HG02973 (cell line): ENCODE measurements at regions not wholly inside any gene's neighbourhood (a gene's known extent, or its start where the extent isn't known, plus 50 kb on each side); places are given as distances from the start of the nearest gene placed in this dataset.

Experiments
- ATAC-seq: cut with Tn5 transposase; IDR thresholded peaks from one replicate; pipeline ENCODE4 v1.9.1; 2021; ENCODE audit warnings: moderate library complexity; ENCODE audit not compliant: unreplicated experiment

DNA sequence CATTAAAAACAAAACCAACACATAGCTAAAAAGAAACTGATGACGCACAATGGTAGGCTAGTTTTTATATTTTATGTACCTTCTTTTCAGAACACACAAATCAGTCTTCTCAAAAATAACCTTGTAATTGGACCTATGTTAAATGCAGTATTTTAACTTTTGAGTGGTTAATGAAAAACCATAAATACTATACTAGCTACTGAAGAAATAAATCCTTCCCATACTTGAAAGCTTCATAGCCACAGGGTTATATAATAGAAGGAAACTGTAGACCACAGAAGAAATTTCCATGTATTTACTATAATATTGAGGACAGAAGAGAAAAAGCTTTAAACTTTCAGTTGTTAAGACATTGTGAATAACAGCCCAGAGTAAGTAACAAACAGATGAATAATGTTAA, 1094.3 kb upstream of the SLC10A2 start:
- ATAC-seq = no peak

DNA sequence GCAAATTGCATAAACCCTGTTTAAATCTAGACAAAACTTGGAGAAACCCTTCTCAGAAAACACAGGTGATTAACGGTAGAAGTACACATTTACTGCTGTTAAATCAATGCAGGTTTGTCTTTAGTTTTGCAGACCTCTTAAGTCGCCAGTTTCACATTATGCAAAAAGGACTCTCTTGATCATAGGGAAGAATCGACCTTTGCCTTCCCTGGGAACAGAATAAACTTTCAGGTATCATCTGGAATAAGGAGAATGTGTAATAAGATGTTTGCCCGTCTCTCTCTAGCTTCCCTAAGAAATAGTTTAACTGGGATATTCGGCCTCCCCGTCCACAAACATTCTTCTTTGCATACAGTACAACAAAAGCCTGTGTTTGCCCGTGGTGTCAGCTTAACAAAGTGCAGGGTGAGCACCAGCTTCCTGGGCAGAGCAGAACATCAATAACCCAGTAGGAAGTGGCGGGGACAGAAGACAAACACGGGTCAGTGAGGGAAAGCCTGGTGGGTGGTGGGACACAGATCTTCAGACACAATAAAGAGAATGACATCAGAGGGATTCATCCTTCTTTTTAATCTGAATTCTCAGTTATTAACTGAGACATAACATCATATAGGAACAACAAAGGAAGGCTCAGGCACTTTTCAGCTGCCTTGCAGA, 1077.7 kb upstream of the SLC10A2 start:
- no peak for ATAC-seq

DNA sequence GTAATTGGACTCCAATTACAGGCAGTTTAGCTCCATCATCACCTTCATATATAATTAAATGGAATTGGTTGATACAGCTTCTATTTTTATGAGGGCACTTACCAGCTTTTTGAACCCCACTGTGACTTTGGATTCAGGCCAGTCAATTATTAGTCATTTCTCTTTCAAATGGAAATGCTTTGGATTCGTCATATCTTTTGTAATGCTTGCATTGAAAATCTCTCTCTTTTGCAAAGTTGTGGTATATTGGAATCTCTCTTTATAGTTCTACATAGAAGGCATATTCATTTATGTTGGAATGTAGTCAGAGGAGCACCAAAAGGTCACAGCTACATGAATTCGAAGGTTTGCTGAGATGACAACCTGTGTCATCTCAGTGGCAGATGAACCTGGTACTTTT, 1074.3 kb upstream of the SLC10A2 start:
- ATAC-seq = no peak

DNA sequence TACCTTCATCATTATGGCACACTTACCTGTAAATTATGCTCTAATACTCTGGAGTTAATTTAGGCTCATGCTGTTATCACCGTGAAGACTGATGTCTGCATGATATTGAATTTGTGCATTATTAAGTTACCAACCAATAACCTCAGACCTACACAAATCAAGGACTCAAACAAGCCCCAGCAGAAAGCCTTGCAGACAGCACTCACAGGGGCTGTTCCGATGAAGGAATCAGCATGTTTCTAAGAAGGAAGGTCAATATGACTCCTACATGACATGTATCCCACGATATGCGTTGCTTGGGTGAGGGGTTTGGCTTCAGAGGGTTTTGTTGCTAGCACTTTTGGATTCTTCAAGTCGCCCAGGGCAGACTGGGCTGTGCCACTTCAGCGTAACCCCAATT, 1071.2 kb upstream of the SLC10A2 start:
- no peak for ATAC-seq

DNA sequence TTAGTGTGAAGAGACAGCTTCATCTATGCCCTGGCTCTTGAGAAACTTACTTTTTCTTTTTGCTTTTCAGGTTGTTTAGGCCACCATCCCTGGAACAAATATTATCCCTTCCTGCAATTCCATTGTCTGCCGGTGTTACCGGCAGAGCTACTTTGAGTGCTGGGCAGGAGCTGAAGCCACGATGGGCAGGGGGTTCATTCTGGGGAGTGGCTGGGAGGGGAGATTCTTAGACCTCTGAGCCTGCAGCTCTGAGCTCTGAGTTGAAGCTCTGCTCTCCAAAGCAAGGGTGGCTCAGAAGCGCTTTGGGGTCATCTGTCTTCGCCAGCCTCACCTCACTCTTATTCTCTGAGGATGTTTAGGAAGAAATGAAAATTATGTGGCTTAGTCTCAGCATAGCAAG, 1066.6 kb upstream of the SLC10A2 start:
- no peak for ATAC-seq

DNA sequence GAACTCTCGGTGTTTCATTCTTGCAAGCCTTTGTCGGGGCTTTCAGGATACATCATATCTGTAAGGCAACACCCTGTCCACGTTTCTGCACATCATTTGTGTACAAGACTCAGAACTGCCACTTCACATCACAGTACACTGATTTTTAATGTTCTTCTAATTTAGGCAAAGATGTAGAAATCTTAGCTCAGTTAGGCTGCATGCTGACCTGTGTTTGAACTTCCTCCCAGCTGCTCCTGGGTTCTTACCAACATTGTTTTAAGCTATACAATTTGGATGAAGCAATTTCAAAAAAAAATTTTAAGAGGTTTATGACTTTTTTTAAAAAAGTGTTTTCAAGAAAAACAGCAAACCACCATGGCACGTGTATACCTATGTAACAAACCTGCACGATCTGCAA, 1047.9 kb upstream of the SLC10A2 start:
- no peak for ATAC-seq

DNA sequence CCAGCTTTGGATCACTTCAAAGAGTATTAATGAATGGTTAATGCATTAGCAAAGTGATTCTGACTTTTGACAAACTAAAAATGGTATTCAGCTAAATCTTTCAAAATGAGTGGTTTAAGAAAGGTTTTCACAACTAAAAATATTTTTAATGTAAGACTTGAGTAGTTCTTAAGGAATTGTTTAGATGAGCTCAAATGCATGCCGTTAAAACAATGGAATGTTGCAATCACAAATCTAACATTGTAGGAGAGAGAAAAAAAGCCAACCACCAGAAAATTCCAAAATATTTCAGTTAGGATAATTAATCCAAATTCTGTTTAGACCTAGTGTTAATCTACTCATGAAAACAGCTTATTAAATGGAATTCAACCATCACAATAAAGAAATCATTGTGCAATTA, 1044.8 kb upstream of the SLC10A2 start:
- ATAC-seq = no peak

DNA sequence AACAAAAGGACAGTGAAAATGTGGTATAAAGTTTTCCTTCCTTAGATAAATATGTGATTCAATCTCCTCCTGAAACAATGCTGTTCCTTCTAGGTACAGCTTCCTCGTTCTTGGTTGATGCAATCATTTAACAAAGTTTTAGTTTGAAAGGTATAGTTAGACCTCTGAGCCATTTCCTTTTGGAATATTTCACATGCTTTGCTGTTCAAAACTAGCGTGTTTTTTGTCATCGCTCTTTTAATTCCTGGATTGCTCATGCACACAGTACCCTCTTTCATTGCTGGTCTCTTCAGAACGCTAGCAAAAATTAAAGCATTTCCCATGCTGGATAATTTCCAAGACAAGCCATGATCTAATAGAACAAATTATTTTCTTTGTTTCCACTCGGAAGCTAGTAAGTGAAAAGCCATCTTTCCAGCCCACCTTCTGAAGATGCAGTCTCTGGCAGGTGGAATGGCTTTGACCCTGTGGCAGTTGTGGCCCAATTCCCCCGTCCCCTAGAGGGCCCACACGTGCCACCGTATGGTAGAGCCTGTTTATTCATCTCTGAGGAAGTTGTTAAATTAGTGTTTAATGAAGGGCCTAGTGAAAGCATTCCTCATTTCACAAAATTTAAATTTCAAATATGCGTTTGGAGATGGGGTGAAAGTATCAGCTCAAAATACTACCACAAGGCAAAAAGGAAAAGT, 1040.6 kb upstream of the SLC10A2 start:
- ATAC-seq = no peak

DNA sequence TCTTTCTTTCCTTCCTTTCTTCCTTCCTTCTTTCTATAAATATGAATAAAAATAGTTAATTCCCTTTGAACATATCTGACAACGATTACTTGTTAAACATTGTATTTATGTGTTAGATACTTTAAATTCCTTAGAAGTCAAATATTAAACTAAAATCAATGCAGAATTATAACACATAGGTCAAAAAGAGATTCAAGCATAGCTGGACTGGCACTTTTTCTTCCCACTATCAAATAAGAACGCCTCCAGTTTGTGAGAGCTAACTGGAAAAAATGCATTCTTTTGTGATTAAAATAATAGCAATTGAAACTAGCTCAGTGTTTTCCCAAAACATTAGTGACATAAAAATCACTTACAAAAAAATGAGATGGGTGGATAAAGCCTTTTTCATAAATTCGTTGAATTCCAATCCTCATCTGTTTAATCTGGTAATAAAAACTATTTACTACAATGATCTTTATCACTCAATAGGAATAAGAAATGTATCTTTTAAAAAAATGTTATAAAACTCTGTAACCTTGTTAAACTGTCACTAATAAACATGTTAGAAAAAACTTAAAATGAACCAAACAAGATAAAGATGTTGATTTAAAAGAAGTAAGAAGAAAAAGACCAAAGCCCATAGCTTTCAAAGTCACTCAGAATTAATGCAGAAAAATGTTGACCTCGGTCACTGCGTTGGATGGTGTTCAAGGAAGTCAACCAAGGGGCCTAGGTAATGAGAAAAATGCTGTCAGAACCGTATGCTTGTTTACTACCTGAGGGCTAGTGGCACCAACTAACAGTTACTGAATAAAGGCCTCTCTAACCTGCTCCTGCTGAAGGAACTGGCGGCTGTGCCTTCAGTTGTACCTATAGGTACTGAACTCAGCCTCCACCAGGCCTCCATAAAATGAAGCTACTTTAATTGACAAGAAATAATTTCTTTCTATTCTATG, 1039.5 kb upstream of the SLC10A2 start:
- no peak for ATAC-seq

DNA sequence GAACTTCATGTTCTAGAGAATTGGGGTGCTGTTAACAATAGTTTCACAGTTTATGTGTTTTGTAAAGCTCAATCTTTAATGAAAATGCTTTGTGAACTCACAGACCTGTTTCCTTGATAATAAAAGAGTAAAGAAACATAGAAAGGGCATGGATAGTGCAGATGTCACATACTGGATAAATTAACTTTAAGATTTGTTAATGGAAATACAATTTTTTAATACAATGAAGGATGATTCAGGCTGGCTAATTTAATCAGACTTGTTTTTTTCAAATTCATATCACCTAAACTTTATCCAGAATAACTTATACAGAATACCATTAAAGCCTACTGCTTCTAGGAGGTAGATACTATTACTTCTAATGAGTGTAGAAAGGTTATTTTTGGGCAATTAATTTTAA, 1033.5 kb upstream of the SLC10A2 start:
- no peak for ATAC-seq

DNA sequence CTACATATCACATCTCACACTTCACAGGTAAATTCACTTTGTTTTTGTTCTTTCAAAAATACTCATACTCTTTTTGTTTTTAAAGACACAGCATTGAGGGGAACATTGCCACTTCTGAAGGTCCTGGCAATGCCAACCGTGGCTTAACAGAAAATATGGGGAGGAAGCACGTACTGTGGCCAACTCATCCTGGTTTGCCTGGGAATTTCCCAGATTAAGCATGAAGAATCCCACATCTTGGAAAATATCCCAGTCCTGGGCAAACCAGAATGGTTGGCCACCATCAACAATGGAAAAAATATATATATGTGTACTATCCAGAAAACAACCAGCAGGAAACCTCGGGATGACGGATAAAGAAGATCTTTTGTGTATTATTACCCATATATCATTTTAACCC, 1032.2 kb upstream of the SLC10A2 start:
- no peak for ATAC-seq

DNA sequence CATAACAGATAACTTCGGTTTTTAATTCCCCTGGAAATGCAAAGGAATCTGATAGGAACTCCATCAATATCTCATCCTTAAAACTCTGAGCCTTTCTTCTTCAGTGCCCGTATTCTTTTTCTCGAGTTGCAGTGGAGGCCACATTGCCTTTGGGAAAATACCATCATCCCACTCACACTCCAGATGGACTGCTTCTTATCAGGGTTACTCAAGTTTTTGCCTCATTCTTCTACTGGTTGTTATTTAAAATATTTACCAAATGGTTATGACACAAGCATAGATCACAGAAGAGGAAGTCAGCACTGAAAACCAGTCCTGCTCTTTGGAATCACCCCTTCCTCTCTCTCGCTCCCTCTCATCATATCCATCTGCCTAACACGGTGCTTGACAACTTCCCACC, 1020.5 kb upstream of the SLC10A2 start:
- no peak for ATAC-seq

DNA sequence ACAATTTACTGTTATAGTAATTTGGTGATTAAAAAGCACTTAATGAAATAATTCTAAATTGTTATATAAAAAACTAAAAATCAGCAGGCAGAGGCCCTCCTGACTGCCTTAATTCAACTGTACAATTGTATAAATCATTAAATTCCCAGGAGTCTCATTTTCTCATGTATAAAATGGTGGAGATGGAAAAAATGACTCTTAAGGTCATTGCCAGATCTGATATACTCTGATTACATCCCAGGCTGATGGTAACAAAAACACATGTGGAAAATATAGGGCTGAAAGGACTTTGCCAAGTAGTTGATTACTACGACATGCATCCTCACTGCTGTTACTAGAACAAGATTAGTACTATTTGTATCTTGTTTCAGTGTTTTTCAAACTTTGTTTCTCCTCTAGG, 1020.0 kb upstream of the SLC10A2 start:
- ATAC-seq = no peak

DNA sequence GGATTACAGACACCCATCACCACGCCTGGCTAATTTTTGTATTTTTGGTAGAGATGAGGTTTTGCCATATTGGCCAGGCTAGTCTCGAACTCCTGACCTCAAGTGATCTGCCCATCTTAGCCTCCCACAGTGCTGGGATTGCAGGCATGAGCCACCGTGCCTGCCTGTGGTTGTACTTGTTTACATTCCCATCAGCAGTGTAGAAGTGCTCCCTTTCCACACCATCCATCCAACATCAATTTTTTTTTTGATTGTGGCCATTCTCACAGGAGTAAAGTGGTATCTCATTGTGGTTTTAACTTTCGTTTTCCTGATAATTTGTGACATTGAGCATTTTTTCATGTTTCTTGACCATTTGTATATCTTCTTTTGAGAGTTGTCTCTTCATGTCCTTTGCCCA, 1019.4 kb upstream of the SLC10A2 start:
- no peak for ATAC-seq

DNA sequence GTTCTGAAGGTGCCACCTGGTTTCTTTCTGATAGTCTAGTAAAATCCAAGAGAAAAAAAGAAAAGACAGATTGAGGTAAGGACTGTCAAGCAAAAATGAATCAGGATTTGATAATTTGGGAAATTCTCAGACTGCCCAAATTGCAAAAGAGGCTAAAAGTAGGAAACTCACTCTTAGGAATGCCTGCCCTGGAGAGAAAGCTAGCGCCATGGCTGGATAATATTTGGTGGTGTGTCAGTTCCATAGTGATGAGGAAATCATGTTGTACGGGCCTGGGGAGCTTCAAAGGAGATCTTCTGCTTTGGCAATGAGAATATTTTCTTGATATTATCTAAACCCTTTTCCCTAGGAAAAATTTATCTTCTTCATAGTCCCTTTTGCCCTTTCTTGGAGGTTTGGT, 1008.1 kb upstream of the SLC10A2 start:
- no peak for ATAC-seq

DNA sequence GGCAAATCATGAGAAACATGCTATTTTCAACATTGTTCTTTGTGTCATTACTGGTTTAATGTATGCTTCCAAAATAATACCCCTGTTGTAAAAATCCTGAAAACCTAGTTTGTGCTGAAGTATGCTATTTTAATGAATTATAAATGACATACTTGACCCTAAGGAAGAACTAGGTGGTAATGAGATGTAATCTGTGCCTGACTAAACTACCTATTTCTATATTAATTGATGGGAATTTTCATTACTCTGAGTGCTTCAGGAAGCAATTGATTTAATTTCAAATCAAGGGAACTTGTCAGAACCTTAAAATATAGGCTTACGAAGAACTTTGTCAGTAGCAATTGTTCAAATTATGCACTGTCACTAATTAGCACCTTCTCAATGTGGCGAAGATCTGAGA, 1005.6 kb upstream of the SLC10A2 start:
- ATAC-seq = no peak

DNA sequence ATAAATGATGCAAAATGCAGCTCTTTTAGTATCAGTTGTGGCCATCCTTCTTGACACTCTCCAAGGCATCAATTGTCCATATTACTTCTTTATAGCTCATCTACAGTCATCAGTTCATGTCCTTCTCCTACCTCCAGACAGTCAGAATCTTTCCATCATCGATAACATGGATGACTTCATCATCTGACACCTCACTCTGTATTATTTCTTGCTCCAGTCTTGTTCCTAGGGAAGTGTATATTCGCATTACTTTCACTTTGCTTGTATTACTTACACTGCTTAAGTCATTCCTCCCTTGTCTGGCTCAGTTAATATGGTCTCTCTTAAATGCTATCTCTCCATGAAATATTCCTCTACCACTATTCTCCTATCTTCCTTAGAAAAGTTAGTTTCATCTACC, 999.1 kb upstream of the SLC10A2 start:
- ATAC-seq = no peak

DNA sequence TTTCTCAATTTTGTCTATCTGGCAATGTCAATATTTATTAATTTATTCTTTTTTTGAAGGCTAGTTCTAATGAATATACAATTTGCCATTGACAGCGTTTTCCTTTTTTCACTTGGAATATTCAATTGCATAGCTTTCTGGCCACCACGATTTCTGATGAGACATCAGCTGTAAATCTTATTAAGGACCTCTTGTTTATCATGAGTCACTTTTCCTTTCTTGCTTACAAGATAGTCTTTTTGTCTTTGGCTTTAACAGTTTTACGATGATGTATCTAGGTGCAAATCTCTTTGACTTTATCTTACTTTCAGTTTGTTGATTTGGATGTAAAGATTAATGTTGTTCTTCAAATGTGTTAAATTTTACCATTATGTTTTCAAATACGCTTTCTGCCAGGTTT, 991.6 kb upstream of the SLC10A2 start:
- no peak for ATAC-seq

DNA sequence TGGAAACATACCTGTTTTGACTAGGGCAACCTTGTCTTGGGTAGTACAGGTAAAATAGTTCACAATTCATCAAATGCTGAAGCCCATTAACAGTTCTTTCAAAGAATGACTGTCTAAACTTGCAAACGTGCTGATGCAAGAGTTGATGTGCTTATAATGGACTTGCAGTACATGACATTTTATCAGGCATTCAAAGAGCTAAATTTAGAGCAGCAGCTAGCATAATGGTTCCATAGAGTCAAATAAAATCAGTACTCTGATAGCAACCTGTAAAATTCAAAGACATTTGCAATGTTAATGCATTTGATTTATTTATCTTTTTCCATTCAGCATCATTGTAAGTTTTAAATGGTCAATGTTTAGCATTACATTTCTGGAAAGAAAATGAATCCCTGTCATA, 979.7 kb upstream of the SLC10A2 start:
- no peak for ATAC-seq

DNA sequence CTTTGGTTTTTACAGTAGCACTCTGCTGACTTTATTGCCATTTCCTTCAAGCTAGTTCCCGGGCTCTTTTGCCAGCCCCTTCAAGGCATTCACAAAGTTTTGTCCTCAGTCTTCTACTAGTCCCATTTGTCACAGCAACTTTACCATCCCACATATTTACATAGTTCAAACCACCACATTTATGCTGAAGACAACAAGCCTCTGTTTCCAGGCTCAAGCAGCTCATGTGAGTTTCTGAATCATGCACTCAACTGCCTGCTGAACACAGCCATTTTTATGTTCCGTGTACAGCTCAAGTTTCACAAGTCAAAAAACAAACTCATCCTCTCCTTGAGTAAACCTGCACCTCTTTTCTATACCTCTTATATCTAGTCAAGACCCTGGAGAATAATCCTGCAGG, 977.0 kb upstream of the SLC10A2 start:
- no peak for ATAC-seq

DNA sequence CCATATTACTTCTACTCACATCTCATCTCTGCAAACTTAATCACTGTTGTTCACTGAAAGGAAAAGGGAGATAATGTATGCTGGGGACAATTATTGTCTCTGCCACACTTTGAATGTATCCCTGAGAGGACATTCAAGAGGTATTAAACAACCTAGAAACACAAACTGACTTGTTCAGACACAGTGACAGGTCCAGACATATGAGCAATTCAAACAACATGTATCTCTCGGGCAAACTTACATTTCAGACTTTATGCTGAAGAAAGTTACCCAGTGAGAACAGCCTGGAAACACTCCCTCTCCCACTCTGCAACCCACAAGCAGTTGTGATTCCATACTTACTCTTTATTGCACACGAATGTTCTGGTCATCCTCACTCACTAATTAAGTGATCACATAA, 968.7 kb upstream of the SLC10A2 start:
- no peak for ATAC-seq

DNA sequence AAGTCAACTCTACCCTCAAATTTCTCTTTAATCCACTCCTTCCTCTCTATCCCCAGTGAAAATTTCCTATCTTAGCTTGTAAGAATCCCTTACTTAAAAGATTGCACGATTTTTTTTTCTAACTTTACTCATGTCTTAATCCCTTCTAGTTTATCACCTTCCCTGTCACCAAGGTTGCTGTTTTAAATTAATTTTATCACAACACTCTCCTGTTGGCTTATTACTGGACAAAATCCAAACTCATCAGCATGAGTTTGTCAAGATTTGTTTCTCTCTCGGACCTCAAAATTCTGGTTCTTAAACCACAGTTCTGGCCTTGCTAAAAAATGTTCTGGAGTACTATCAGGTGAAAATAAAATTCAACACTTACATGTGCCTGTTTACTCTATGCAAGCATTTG, 959.1 kb upstream of the SLC10A2 start:
- no peak for ATAC-seq
